ENCODE measurements at regions not wholly inside any gene's neighbourhood (a gene's known extent, or its start where the extent isn't known, plus 50 kb on each side); places are given as distances from the start of the nearest gene placed in this dataset.

DNA sequence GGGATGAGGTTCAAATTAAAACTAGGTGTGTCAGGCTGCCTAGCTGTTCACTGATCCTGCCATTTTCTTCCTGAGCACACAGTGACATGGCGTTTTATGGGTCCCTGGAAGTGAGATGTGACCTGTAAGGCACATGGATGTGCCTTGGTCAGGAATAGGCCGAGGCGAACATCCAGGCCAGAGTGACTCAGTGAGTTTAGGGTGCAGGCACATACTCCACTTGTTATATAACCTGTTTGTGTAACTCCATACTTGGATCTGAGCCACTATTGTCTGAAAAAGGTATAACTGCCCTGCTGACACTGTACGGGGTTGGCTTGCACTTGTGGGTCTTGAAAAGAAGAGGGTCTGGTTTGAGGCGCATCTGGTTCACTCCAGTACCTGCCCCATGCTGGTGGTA, 150.1 kb upstream of the ADAMTS16 start:
- TF ChIP-seq CTCF (IDR thresholded peaks at IDR 0.05) (no peak), EZH2 (IDR thresholded peaks at IDR 0.05; ENCODE audit: borderline replicate concordance, insufficient read depth, low read depth, low read length, poor library complexity, severe bottlenecking) (no peak)
- no peaks in the 10 kb centered on the region for H3K4me1 Mint-ChIP-seq
- Histone ChIP-seq H3K36me3 (replicated peaks in 1 of 2; ENCODE audit: control extremely low read depth in 1 of 2, control insufficient read depth in 1 of 2, extremely low read depth in 1 of 2, insufficient read depth in 2 of 2, low read length in 1 of 2) (no peaks in the 10 kb centered on the region), H3K4me1 (ENCODE audit: control insufficient read depth in 2 of 2, insufficient read depth in 2 of 2, low read length in 2 of 2) (no peaks in the 10 kb centered on the region), H3K4me2 (replicated peaks; ENCODE audit: low read depth, low read length, poor library complexity, severe bottlenecking) (no peak overlapping the region), H3K27ac (ENCODE audit: low read length in 2 of 2) (no peak overlapping the region), H2AFZ (ENCODE audit: insufficient read depth, low read depth, low read length, poor library complexity, severe bottlenecking) (no peak overlapping the region), H3K9me3 (ENCODE audit: control extremely low read depth in 1 of 3, control insufficient read depth in 2 of 3, insufficient read depth in 1 of 3, low read length in 2 of 3) (no peaks in the 10 kb centered on the region), H3K79me2 (ENCODE audit: control insufficient read depth, insufficient read depth, low read length) (no peaks in the 10 kb centered on the region), H3K9ac (ENCODE audit: low read length) (no peak overlapping the region), H4K20me1 (ENCODE audit: control insufficient read depth, insufficient read depth, low read length, poor library complexity, severe bottlenecking) (no peaks in the 10 kb centered on the region), H3K27me3 (replicated peaks in 1 of 4; ENCODE audit: control extremely low read depth in 1 of 4, control insufficient read depth in 3 of 4, insufficient read depth in 4 of 4, low read length in 3 of 4) (no peaks in the 10 kb centered on the region), H3K4me3 (ENCODE audit: control extremely low read depth in 1 of 5, extremely low read depth in 1 of 5, insufficient read depth in 1 of 5, low read depth in 2 of 5, low read length in 4 of 5) (no peak overlapping the region)
- DNase-seq, result no peak
- H3K9me3 Mint-ChIP-seq (ENCODE audit: insufficient read depth), result no peaks in the 10 kb centered on the region
- no peak overlapping the region for H3K27ac Mint-ChIP-seq
- WGBS (ENCODE audit: insufficient coverage), result 78% methylated on average over 3 of the region's 5 CpGs
- CTCF ChIA-PET, result no interaction called here
- POLR2A ChIA-PET, result no interaction called here
- ATAC-seq (ENCODE audit: low read depth), result no peak
- H3K4me3 Mint-ChIP-seq, result no peak overlapping the region
- intact Hi-C loops (cut with micrococcal nuclease), result no loop called here
- H3K27me3 Mint-ChIP-seq, result no peaks in the 10 kb centered on the region

DNA sequence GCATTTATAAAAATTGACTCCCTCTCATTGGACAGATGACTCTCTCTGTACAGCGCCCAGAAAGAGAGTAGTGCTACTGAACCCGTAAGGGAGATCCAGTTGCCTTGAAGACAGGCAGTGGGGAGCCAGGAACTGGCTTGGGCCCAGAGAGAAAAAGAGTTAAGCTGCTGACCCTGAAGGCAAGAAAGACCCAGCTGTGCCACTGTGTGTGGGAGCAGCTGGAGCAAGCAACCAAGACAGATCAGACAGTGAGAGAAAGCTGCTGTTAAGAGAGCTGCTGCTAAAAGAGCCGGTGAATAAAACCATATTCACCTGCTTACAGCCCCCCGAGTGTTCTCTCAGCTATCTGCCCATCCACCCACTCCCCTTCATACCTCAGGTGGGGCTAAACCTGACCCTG, 149.7 kb upstream of the ADAMTS16 start:
- Histone ChIP-seq H3K4me1 (ENCODE audit: control insufficient read depth in 2 of 2, insufficient read depth in 2 of 2, low read length in 2 of 2) (no peaks in the 10 kb centered on the region), H2AFZ (ENCODE audit: insufficient read depth, low read depth, low read length, poor library complexity, severe bottlenecking) (no peak overlapping the region), H3K4me3 (ENCODE audit: control extremely low read depth in 1 of 5, extremely low read depth in 1 of 5, insufficient read depth in 1 of 5, low read depth in 2 of 5, low read length in 4 of 5) (no peak overlapping the region), H4K20me1 (ENCODE audit: control insufficient read depth, insufficient read depth, low read length, poor library complexity, severe bottlenecking) (no peaks in the 10 kb centered on the region), H3K79me2 (ENCODE audit: control insufficient read depth, insufficient read depth, low read length) (no peaks in the 10 kb centered on the region), H3K36me3 (replicated peaks in 1 of 2; ENCODE audit: control extremely low read depth in 1 of 2, control insufficient read depth in 1 of 2, extremely low read depth in 1 of 2, insufficient read depth in 2 of 2, low read length in 1 of 2) (no peaks in the 10 kb centered on the region), H3K9me3 (ENCODE audit: control extremely low read depth in 1 of 3, control insufficient read depth in 2 of 3, insufficient read depth in 1 of 3, low read length in 2 of 3) (no peaks in the 10 kb centered on the region), H3K27me3 (replicated peaks in 1 of 4; ENCODE audit: control extremely low read depth in 1 of 4, control insufficient read depth in 3 of 4, insufficient read depth in 4 of 4, low read length in 3 of 4) (no peaks in the 10 kb centered on the region), H3K4me2 (replicated peaks; ENCODE audit: low read depth, low read length, poor library complexity, severe bottlenecking) (no peak overlapping the region), H3K27ac (ENCODE audit: low read length in 2 of 2) (no peak overlapping the region), H3K9ac (ENCODE audit: low read length) (no peak overlapping the region)
- ATAC-seq (ENCODE audit: low read depth), result no peak
- Mint-ChIP-seq H3K27ac (no peak overlapping the region), H3K4me3 (no peak overlapping the region), H3K27me3 (no peaks in the 10 kb centered on the region), H3K4me1 (no peaks in the 10 kb centered on the region), H3K9me3 (ENCODE audit: insufficient read depth) (no peaks in the 10 kb centered on the region)
- TF ChIP-seq EZH2 (IDR thresholded peaks at IDR 0.05; ENCODE audit: borderline replicate concordance, insufficient read depth, low read depth, low read length, poor library complexity, severe bottlenecking) (no peak), CTCF (IDR thresholded peaks at IDR 0.05) (no peak)
- ChIA-PET CTCF (no interaction called here), POLR2A (no interaction called here)
- no peak for DNase-seq
- intact Hi-C loops (cut with micrococcal nuclease), result no loop called here
- 100% methylated on average over 2 of the region's 4 CpGs for whole genome bisulfite sequencing (ENCODE audit: insufficient coverage)
